GM10266 (cell line): ENCODE measurements at regions not wholly inside any gene's neighbourhood (a gene's known extent, or its start where the extent isn't known, plus 50 kb on each side); places are given as distances from the start of the nearest gene placed in this dataset.

Experiments
- DNase-seq: peaks from one replicate; pipeline ENCODE4 v3.0.0; 2012; ENCODE audit errors: extremely low spot score
- CTCF ChIP-seq: IDR thresholded peaks from 2 replicates; pipeline ENCODE4 v1.5.1; 2012; ENCODE audit warnings: mild to moderate bottlenecking, low read depth; ENCODE audit not compliant: control insufficient read depth, insufficient read depth; ENCODE audit errors: missing control alignments

- no peak for TF ChIP-seq CTCF
These were observed 301.6 kb upstream of the LRATD1 start for GRCh38 chr2:14330884-14331283.

GRCh38 chr2:14336759-14337382 is 295.6 kb upstream of the LRATD1 start:
- no peak for DNase-seq
- no peak for TF ChIP-seq CTCF

More at GRCh38 chr2:14330884-14331283, 301.6 kb upstream of the LRATD1 start:
- DNase-seq: no peak

GRCh38 chr2:14340703-14341102 is 291.8 kb upstream of the LRATD1 start:
- TF ChIP-seq CTCF: no peak
- no peak for DNase-seq

GRCh38 chr2:14342313-14342712 is 290.2 kb upstream of the LRATD1 start:
- no peak for DNase-seq
- no peak for TF ChIP-seq CTCF

GRCh38 chr2:14344355-14344754 is 288.2 kb upstream of the LRATD1 start:
- no peak for TF ChIP-seq CTCF
- no peak for DNase-seq

GRCh38 chr2:14348247-14348646 is 284.3 kb upstream of the LRATD1 start:
- DNase-seq: no peak
- no peak for TF ChIP-seq CTCF

- no peak for TF ChIP-seq CTCF
- DNase-seq: no peak
These were observed 281.7 kb upstream of the LRATD1 start for GRCh38 chr2:14350856-14351255.
